ENCODE measurements at regions not wholly inside any gene's neighbourhood (a gene's known extent, or its start where the extent isn't known, plus 50 kb on each side); places are given as distances from the start of the nearest gene placed in this dataset.
"Not testable (repeated sequence)": the region's sequence is repeated elsewhere in the genome, so short reads cannot be mapped to it uniquely, and the experiment has no call there.

- no peaks in the 10 kb centered on the region for H3K9me3 ChIP-seq
- TF ChIP-seq CTCF (IDR thresholded peaks at IDR 0.05) = no peak
- H3K9ac ChIP-seq (ENCODE audit: low read depth in 2 of 2, low read length in 2 of 2) = no peak overlapping the region
- H3K4me1 ChIP-seq = no peaks in the 10 kb centered on the region
- H3K27ac ChIP-seq = no peak overlapping the region
- no peak for DNase-seq
- no peak overlapping the region for H3K4me3 ChIP-seq
- no peaks in the 10 kb centered on the region for H3K27me3 ChIP-seq
- H3K36me3 ChIP-seq = no peaks in the 10 kb centered on the region
- intact Hi-C loops (cut with DNase I) = no loop called here
These were observed 203.6 kb upstream of the CHORDC1 start for GRCh38 chr11:90426442-90426841.

GRCh38 chr11:90423378-90423777, 200.5 kb upstream of the CHORDC1 start:
- H3K36me3 ChIP-seq = no peaks in the 10 kb centered on the region
- H3K27me3 ChIP-seq = no peaks in the 10 kb centered on the region
- no peak overlapping the region for H3K27ac ChIP-seq
- intact Hi-C loops (cut with DNase I) = no loop called here
- no peaks in the 10 kb centered on the region for H3K4me1 ChIP-seq
- no peak for DNase-seq
- no peaks in the 10 kb centered on the region for H3K9me3 ChIP-seq
- H3K9ac ChIP-seq (ENCODE audit: low read depth in 2 of 2, low read length in 2 of 2) = no peak overlapping the region
- TF ChIP-seq CTCF (IDR thresholded peaks at IDR 0.05) = no peak
- no peak overlapping the region for H3K4me3 ChIP-seq

- DNase-seq; H3K4me3 ChIP-seq; H3K27ac ChIP-seq; intact Hi-C loops (cut with DNase I); H3K27me3 ChIP-seq; H3K4me1 ChIP-seq; H3K36me3 ChIP-seq; H3K9me3 ChIP-seq; H3K9ac ChIP-seq (ENCODE audit: low read depth in 2 of 2, low read length in 2 of 2): not testable (repeated sequence)
These were observed 199.9 kb upstream of the CHORDC1 start for GRCh38 chr11:90422787-90423186.

GRCh38 chr11:90414221-90414620, 191.4 kb upstream of the CHORDC1 start:
- Histone ChIP-seq H3K9ac (ENCODE audit: low read depth in 2 of 2, low read length in 2 of 2) (no peak overlapping the region), H3K9me3 (no peaks in the 10 kb centered on the region), H3K4me3 (no peak overlapping the region), H3K27me3 (no peaks in the 10 kb centered on the region), H3K4me1 (no peaks in the 10 kb centered on the region), H3K36me3 (no peaks in the 10 kb centered on the region), H3K27ac (no peak overlapping the region)
- TF ChIP-seq CTCF (IDR thresholded peaks at IDR 0.05) = no peak
- intact Hi-C loops (cut with DNase I) = no loop called here
- no peak for DNase-seq

- Histone ChIP-seq H3K9me3 (no peaks in the 10 kb centered on the region), H3K36me3 (no peaks in the 10 kb centered on the region), H3K27me3 (no peaks in the 10 kb centered on the region), H3K9ac (ENCODE audit: low read depth in 2 of 2, low read length in 2 of 2) (no peak overlapping the region), H3K27ac (no peak overlapping the region), H3K4me1 (no peaks in the 10 kb centered on the region), H3K4me3 (no peak overlapping the region)
- no peak for TF ChIP-seq CTCF (IDR thresholded peaks at IDR 0.05)
- intact Hi-C loops (cut with DNase I) = no loop called here
- no peak for DNase-seq
These were observed 184.5 kb upstream of the CHORDC1 start for GRCh38 chr11:90407350-90407749.

GRCh38 chr11:90392692-90393091, 169.8 kb upstream of the CHORDC1 start:
- no peaks in the 10 kb centered on the region for H3K4me1 ChIP-seq
- TF ChIP-seq CTCF (IDR thresholded peaks at IDR 0.05) = no peak

More at GRCh38 chr11:90392692-90393091, 169.8 kb upstream of the CHORDC1 start:
- no peak for DNase-seq
- intact Hi-C loops (cut with DNase I) = no loop called here
- no peaks in the 10 kb centered on the region for H3K27me3 ChIP-seq
- H3K36me3 ChIP-seq = no peaks in the 10 kb centered on the region
- no peak overlapping the region for H3K27ac ChIP-seq
- H3K9ac ChIP-seq (ENCODE audit: low read depth in 2 of 2, low read length in 2 of 2) = no peak overlapping the region
- H3K9me3 ChIP-seq = no peaks in the 10 kb centered on the region
- H3K4me3 ChIP-seq = no peak overlapping the region
